Right ventricle myocardium superior (tissue), 1 donor: ENCODE measurements at regions not wholly inside any gene's neighbourhood (a gene's known extent, or its start where the extent isn't known, plus 50 kb on each side); places are given as distances from the start of the nearest gene placed in this dataset.
"Not testable (repeated sequence)": the region's sequence is repeated elsewhere in the genome, so short reads cannot be mapped to it uniquely, and the experiment has no call there.

Experiments used
- ATAC-seq: fragments of 200-7000 bp; cut with Tn5 transposase; one replicate; pipeline ENCODE4 v1.9.1; 2020; ENCODE audit warnings: mild to moderate bottlenecking; ENCODE audit not compliant: poor library complexity
- DNase-seq: peaks from one replicate; pipeline ENCODE4 v3.0.0-alpha.2; 2020
- intact Hi-C: fragments of 100-400 bp; cut with DNase I; formaldehyde crosslinking; loops from one replicate; pipeline ENCODE4 v1.11.2; 2022
- donor health status: DM: no; HTN: yes; CAD: no; lungs with severe emphysema.

DNA sequence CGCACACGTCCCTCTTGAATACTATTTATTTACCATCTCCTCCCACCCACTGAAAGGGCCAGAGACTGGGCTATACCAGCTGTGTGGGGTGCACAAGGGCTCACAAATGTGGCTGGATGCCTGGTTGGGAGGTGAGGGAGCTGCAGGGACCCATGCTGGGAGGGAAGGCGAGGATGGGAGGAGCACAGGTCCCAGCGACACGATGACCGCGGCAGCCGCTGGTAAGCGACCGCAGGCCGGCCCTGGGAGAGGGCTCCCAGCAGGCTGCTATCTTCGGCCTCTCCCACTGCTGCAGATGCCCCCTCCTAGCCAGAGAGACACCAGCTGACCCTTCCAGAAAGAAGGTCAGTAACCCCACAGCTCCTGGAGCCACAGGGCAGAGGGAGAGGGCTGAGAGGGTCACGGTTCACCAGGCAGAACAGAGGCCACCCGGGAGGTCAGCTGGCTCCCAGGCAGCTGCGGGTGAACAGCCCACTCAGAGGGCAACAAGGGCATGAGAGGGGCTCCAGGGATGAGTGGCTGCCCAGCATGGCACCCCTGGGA, 163.9 kb downstream of the CRYBB2 start:
- no peak for DNase-seq
- intact Hi-C loops, result no loop called here
- no peak for ATAC-seq

DNA sequence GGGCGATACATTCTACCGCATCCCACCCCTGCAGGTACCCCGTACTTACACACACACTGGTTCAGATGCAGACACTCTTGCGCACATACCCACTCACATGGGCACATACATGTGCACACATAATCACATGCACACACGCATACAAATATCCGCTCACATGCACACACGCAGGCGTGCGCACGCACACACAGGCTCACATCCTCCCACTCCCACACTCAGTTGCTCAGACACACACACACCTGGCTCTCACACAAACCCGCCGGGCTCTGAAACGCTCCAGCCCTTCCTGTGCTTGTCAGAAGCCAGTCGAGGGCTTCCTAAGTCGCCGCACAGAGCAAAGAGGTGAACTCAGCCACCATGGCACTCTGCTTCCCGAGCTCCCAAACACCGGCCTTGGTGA, 164.5 kb downstream of the CRYBB2 start:
- intact Hi-C loops, result no loop called here
- DNase-seq, result no peak
- ATAC-seq, result no peak

DNA sequence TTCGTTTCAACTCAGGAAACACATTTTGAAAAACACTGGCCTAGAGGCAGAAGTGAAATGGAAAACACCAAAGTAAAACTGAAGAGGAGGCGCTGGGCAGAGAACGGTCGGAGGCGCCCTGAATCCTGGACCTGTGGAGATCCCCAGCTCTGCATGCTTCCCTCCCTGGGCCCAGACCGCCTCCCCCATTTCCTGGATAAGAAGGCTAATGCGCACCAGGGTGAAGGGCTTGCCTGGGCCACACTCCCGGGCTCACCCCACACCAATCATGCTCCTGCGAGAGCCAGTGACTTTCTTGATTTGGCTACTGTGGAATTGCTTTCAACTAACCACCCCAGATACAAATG, 167.1 kb downstream of the CRYBB2 start:
- no peak for ATAC-seq
- DNase-seq, result no peak
- intact Hi-C loops, result no loop called here

DNA sequence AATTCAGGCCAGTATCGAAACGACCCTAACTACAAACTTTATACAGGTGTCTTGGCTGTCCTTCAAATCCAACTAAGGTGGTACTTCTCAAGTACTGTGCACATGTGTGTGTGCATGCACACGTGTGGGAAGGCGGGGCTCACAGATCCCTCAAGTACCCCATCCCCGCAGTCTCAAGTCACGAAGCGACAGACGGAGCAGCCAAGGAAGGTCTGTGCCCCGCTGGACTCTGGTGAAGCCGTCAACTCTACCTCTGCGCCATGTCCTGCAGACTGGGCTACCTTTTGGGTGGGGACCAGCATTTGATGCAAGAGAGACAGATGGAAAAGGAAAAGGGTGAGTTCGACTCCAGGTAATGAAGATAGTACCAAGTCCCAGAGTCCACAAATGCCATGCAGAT, 169.0 kb downstream of the CRYBB2 start:
- no peak for DNase-seq
- ATAC-seq, result no peak
- intact Hi-C loops, result no loop called here

DNA sequence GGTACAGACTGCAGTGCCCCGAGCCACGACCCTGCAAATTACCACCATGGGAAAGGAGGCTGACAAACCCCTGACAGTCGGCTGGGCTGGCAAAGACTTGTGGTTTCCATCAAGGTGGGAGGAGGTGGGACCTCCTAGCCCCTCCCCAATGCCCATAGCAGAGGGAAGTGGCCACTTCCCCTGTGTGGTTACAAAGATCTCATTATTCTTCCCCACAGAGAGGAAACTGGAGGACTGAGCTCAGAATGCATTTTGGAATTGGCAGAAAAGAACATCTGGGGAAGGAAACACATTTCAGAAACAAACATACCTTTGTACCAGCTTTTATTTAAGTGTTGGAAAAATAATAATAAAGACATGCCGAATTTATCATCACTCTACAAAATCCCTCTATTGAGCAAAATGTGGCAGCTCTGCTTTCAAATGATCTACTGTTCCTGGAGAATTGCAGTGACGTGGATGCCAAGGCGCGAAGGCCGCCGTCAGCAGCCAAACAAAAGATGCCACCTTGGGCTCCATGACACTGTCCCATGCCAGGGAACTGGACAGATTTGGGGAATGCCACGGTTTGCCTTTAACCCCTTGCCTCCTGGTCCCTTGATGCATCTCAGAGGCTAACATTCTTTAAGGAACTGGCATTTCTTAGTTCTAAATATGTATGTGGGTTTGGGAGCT, 169.6 kb downstream of the CRYBB2 start:
- ATAC-seq, result no peak
- intact Hi-C loops, result no loop called here
- no peak for DNase-seq

DNA sequence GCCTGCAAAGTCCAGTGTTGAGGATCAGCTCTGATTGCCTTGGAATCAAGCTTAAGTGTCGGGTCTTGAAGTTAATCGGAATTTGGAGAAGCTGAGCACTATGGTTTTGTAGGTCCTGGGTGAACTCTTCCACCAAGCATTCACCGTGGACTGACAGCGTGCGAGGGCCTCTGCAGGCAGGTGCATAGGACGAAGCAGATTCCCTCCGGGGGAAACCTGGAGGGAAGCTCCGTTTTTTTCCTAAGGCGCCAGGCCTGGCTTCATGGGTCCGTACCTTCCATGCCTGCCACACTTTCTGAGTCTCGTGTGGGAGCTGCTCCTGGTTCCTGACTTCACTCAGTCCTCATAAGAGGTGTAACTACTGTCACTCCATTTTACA, 170.1 kb downstream of the CRYBB2 start:
- intact Hi-C loops, result no loop called here
- ATAC-seq, result no peak
- DNase-seq, result no peak

DNA sequence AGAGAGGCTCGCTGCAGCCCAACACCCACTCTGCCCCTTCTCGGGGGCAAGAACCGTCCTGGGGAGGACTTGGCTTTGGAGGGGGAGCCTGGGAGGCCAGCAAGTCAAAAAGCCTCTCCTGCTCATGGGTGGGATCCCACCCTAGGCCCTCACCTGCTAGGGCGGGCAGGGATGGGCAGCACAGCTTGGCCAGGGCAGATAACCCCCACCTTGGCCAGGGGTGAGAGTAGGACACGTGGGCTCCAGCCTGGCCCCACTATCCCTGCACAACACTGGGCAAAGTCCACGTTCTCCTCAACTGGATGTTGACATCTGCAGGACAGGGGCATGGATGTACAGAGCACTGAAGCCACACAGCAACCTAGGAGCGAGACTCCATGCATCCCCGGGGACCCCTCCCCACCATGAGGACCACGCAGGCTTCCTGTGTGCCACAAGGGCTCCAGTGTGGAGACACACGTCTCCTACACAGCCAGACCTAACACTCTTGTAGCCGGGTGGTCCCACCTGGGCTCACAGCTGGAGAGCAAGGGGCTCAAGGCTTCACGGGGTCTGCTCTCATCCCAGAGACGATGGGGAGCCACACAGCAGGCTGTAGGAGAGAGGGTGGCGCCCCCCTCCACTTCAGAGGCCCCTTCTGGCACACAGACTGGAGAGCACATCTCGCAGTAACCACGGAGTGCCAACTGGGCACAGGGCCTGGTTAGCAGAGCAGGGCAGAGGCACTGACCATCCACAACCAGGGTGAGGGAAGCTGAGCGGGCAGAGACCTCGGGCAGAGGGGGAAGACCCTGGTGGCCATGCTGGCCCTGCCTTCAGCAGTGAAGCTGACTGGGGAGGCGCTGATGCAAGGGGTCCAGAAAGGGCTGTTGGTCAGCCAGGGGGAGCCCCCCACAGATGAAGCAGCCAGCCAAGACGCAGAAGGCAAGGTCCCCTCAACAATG, 171.1 kb downstream of the CRYBB2 start:
- ATAC-seq (peak; percentile 54), DNase-seq (no peak)
- intact Hi-C loops, result no loop called here

DNA sequence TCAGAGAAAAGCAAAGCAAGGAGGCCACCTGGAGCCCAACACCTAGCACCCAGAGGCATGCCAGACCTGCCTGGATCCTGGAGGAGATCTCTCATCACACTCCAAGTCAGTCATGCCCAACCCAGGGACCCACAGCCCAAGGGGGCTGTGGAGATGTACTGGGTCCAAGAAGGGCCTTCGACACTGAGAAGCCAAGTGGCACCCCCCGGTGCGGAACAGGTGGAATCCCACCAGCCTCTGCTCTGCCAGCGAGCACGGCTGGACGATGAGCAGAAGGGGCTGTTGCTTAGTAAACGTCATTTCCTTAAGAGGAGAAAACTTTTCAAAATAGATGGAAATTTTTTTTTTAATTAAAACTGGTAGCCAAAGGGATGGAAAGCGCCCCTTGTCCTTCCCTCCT, 171.9 kb upstream of the GRK3 start:
- intact Hi-C loops, result no loop called here
- no peak for ATAC-seq
- DNase-seq, result no peak

DNA sequence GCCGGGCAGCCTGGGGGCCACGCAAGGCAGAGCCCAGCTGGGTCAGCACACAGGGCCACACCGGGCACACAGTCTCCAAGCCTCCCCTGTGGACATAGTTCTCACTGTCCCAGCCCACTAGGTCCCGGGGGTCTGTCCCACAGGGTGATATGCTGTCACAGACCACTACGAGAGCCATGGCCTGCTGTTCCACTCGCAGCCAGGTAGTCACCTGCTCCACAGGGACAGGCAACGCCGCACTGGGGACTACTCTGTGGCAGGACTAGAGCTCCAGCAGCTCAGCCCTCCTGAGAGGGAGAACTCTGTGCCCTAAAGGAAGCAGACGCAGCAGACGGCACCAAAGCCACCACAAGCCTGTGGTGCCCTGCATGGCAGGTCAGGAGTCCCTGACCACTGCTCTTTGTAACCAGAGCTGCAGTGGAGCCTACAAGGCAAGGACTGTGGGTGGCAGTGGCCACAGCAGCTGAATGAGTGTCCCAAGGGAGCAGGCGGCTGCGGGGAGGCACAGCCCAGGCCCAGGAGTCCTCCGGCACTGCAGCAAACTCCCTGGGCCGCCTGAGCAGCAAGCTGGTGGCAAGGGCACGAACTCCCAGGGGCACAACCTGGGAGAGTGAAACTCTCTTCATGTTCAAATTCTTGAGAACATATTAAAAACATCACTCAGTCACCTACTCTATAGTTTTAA, 171.2 kb upstream of the GRK3 start:
- no peak for ATAC-seq
- intact Hi-C loops, result no loop called here

DNA sequence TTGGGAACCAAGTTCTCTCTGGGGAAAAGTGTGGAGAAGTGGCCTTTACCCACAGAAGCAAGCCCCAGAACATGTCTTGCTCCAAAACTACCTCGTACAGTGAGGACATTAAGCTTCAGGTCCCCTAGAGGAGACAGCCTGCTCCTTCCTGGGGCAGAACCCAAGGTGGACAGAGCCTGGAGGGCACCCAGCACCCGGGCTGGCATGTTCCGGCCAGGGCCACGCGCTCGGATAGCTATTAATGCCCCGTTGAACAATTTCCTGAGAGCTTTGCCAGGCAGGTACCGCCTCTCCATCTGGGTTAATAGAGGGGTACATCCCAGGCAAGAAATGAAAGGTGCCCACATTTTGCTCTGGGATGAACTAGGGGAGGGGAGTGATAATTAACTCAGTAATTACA, 169.0 kb upstream of the GRK3 start:
- no peak for DNase-seq
- ATAC-seq, result peak; percentile 68
- intact Hi-C loops, result no loop called here

More for the DNA sequence above, 171.2 kb upstream of the GRK3 start:
- no peak for DNase-seq

DNA sequence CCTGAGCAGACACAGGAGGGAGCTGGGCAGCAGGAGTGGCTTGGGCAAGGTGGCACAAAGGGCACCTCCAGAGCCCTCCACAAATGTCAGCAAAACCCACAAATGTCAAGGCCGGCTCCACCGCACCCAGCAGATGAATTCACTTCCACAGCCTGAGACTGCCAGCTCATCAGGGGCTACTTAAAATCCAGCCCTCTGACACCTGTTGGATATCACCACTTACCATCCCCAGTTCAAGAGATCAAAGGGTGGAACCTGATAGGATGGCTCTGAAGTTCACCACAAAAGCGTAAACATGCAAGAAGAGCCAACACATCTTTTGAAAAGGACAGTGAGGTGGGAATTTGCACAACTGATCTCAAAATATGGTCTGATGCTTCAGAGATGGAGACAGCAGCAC, 168.6 kb upstream of the GRK3 start:
- DNase-seq (no peak), ATAC-seq (no peak)
- intact Hi-C loops, result no loop called here

DNA sequence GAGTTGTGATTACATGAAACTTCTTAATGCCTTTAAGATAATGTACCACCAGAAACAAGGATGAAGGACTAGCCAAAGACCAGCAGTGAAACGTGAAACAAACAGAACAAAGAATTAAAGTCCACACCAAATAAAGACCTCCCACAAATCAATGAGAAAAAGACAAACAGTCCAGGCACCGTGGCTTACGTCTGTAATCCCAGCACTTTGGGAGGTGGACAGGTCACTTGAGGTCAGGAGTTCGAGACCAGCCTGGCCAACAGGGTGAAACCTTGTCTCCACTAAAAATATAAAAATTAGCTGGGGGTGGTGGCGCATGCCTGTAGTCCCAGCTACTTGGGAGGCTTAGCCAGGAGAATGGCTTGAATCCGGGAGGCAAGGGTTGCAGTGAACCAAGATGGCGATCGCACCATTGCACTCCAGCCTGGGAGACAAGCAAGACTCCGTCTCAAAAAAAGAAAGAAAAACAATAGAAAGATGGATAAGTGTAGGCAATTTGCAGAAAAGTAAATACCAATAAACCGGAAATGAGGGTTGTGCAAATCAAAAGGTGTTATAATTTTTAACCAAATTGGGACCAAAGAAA, 167.8 kb upstream of the GRK3 start:
- DNase-seq (no peak), ATAC-seq (no peak)
- intact Hi-C loops, result no loop called here

DNA sequence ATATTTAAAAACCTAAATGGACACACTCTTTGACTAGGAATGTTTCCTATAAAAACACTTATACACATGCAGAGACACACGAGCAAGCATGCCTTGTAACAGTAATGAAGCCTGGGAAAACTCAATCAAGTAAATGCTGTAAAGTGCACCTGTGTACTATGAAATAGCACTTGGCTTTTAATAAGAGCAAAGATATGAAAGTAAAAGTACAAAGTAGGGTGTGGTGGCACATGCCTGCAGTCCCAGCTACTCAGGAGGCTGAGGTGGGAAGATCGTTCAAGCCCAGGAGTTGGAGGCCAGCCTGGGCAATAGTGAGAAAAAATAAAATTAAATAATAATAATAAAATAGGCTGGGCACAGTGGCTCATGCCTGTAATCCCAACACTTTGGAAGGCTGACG, 166.9 kb upstream of the GRK3 start:
- intact Hi-C loops, result no loop called here
- ATAC-seq (no peak), DNase-seq (no peak)

DNA sequence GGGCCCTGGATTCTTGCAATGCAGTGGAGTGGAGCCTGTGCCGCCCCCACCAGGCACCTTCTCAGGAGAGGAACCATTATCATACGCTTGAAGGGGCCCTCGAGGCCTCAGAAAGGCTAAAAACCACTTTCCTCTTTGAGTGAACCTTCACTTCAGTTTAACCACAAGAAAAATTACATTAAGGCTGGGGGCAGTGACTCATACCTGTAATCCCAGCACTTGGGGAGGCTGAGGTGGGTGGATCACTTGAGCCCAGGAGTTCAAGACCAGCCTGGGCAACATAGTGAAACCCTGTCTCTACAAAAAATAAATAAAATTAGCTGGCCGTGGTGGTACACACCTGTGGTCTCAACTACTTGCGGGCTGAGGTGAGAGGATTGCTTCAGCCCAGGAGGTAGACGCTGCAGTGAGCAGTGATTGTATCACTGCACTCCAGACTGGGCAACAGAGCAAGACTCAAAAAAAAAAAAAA, 165.8 kb upstream of the GRK3 start:
- DNase-seq, ATAC-seq, intact Hi-C loops: not testable (repeated sequence)

DNA sequence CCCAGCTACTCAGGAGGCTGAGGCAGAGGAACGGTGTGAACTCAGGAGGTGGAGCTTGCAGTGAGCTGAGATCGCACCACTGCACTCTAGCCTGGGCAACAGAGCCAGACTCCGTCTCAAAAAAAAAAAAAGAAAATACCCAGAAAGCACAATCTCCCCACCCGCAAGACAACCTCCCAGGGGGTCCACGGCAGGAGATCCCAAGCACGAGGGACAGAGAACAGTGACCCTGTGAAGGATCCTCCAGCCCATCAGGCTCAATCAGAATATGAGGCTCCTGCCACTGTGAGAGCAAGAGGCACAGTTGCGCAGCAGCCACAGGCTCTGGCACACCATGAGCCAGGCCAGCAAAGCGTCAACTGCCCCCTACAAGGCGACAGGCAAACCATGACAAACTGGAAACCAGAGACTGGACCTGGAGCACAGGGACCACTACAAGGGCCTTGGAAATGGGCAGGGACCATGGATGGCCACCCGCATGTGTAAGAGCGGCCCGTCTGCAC, 164.8 kb upstream of the GRK3 start:
- intact Hi-C loops, result loop anchor here (5.0 kb wide), 1 partner anchor 37 kb away; no protein-coding TSS in a partner anchor
- ATAC-seq, result no peak
- no peak for DNase-seq

DNA sequence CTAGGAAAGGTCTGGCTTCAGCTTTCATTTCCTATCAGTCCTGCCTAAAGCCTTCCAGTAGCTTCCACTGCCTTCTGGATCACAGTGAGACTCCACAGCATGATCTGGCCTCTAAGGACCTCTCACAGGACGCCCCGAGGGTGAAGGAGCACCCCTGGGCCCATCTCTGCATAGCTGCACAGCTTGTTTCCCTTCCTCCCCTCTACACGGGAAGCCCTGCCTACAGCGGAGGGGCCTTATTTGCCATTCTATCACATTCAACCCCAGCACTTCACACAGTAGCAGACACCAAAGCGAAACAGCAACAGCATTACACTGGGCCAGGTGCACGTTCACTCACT, 162.3 kb upstream of the GRK3 start:
- ATAC-seq (no peak), DNase-seq (no peak)
- intact Hi-C loops, result loop anchor here (5.0 kb wide), 1 partner anchor 40 kb away; no protein-coding TSS in a partner anchor

DNA sequence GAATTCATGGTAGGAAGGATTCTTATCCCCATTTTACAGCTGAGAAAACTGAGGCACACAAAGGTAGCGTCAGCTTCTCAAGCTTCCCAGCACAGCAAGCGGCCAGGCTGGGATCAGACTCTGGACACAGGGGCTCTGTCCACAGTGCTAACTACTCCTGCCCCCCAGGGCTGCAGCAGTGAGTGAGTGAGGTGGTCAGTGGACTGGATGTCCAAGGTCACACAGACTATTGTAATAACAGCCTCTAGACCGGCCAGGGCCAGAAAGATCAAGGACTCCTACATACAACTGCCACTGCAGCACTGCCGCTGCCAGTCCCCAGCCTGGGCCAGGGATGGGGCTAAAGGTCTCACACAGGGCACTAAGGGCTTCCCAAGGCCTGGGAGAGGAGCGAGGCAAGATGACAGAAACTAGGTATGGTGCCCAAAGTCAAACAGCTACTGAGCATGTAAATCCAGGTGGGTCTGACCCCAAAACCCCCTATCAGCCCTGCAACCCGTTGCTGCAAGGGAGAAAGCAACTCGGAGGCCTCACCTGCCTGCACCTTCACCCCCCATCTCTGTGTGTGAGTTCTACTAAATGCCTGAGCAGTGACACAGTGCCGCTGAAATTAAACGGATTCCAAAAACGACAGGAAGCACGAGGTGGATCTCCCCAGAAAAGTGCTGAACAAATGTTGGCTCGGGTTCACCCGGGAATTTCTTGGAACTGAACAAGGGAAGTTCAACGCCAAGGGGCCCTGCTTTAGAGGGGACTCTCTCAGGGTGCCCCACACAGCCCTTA, 161.8 kb upstream of the GRK3 start:
- ATAC-seq, result peak; percentile 38
- intact Hi-C loops, result loop anchor here (5.0 kb wide), 1 partner anchor 40 kb away; no protein-coding TSS in a partner anchor
- DNase-seq, result no peak

DNA sequence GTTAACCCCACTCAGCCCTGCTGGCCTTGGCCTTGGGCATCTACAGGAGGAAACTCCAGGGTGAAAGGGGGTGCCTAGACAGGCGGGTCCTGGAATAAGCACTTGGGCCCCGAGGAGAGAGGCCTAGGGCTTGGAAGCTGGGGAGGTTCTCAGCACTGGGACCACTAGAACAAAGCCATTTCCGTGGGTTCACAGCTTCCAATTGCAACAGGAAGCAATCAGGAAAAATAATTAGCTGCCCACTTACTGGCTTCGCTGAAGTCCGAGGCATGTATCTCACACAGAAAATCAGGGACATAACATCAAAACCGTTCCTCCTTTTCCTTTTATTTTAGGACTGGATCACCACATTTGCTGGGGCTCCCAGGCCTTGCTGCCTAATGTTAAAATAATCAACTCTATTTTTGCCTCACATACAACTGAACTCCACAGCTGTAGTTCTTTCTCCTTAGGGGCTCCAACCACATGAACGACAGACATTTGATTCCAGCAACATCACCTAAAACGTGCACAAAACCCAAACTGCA, 161.1 kb upstream of the GRK3 start:
- intact Hi-C loops, result loop anchor here (5.0 kb wide), 1 partner anchor 41 kb away; no protein-coding TSS in a partner anchor

More for the DNA sequence above, 161.1 kb upstream of the GRK3 start:
- DNase-seq (no peak), ATAC-seq (no peak)
